Activated T-cell treated with anti-CD3 and anti-CD28 coated beads, Interleukin-2, amount 50 U/mL, for 24 hours (primary cell): ENCODE measurements at regions not wholly inside any gene's neighbourhood (a gene's known extent, or its start where the extent isn't known, plus 50 kb on each side); places are given as distances from the start of the nearest gene placed in this dataset.

ENCODE experiments used
- DNase-seq: peaks from one replicate; pipeline ENCODE4 v3.0.0-alpha.2; 2020
- H3K27ac Mint-ChIP-seq: 2 replicates; pipeline ENCODE4 v1.8.0; 2020; ENCODE audit warnings: mild to moderate bottlenecking, mixed read lengths
- H3K27me3 Mint-ChIP-seq: 2 replicates; pipeline ENCODE4 v1.8.0; 2020; ENCODE audit warnings: mixed read lengths
- H3K36me3 Mint-ChIP-seq: 2 replicates; pipeline ENCODE4 v1.8.0; 2020; ENCODE audit warnings: low read depth, mixed read lengths
- H3K4me1 Mint-ChIP-seq: 2 replicates; pipeline ENCODE4 v1.8.0; 2020; ENCODE audit warnings: low read depth, mixed read lengths
- H3K4me3 Mint-ChIP-seq: 2 replicates; pipeline ENCODE4 v1.8.0; 2020; ENCODE audit warnings: mild to moderate bottlenecking, moderate library complexity, mixed read lengths
- H3K9me3 Mint-ChIP-seq: 2 replicates; pipeline ENCODE4 v1.8.0; 2020; ENCODE audit warnings: mixed read lengths

- DNase-seq: peak; percentile 9
- Mint-ChIP-seq H3K36me3 (no peaks in the 10 kb centered on the region), H3K4me1 (no peaks in the 10 kb centered on the region), H3K27ac (no peak overlapping the region), H3K9me3 (peaks cover 8% of the 10 kb centered on the region), H3K27me3 (no peaks in the 10 kb centered on the region), H3K4me3 (no peak overlapping the region)
These were observed 373.0 kb downstream of the ALG10 start for GRCh38 chr12:34395056-34396005.

DNA sequence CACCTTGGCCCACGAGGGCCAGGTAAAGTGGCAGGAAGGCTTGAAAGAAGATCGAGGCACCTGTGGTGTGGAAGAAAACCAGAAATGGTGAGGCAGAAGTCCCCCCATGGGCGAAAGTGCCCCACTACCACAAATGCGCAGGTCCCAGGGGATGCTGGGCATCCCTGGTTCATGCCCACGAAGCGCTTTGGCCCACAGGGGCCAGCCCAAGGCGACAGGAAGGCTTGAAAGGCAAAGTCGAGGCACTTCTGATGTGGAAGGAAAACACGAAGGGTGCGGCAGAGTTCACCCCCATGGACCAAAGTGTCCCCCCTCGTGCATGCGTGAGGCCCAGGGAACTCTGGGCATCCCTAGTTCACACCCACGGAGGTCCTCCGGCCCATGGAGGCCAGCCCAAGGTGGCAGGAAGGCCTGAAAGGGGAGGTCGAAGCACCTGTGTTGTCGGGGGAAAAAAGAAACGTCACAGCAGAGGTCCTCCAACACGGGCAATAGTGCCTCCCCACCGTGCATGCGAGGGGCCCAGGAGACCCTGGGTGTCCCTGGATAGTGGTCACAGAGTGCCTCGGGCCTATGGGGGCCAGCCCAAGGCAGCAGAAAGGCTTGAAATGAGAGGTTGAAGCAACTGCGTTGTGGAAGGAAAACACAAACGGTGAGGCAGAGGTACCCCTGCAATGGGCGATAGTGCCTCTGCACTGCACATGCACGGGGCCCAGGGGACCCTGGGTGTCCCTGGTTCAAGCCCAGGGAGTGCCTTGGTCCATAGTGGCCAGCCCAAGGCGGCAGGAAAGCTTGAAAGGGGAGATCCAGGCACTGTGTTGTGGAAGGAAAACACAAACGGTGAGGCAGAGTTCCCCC, 373.9 kb downstream of the ALG10 start:
- peak; percentile 15 for DNase-seq
- H3K27me3 Mint-ChIP-seq: no peaks in the 10 kb centered on the region
- peaks cover 14% of the 10 kb centered on the region for H3K9me3 Mint-ChIP-seq
- no peak overlapping the region for H3K27ac Mint-ChIP-seq
- no peaks in the 10 kb centered on the region for H3K4me1 Mint-ChIP-seq
- no peak overlapping the region for H3K4me3 Mint-ChIP-seq
- peaks cover 5% of the 10 kb centered on the region for H3K36me3 Mint-ChIP-seq

GRCh38 chr12:34396861-34397590, 374.7 kb downstream of the ALG10 start:
- no peaks in the 10 kb centered on the region for H3K4me1 Mint-ChIP-seq
- peaks cover 5% of the 10 kb centered on the region for H3K36me3 Mint-ChIP-seq
- no peaks in the 10 kb centered on the region for H3K27me3 Mint-ChIP-seq
- peak; percentile 15 for DNase-seq
- H3K27ac Mint-ChIP-seq: no peak overlapping the region
- H3K4me3 Mint-ChIP-seq: no peak overlapping the region
- H3K9me3 Mint-ChIP-seq: peaks cover 15% of the 10 kb centered on the region

GRCh38 chr12:34397591-34398365, 375.5 kb downstream of the ALG10 start:
- no peaks in the 10 kb centered on the region for H3K27me3 Mint-ChIP-seq
- no peak overlapping the region for H3K4me3 Mint-ChIP-seq
- no peaks in the 10 kb centered on the region for H3K4me1 Mint-ChIP-seq
- H3K27ac Mint-ChIP-seq: no peak overlapping the region
- DNase-seq: peak; percentile 13
- peaks cover 5% of the 10 kb centered on the region for H3K36me3 Mint-ChIP-seq
- peaks cover 21% of the 10 kb centered on the region for H3K9me3 Mint-ChIP-seq

DNA sequence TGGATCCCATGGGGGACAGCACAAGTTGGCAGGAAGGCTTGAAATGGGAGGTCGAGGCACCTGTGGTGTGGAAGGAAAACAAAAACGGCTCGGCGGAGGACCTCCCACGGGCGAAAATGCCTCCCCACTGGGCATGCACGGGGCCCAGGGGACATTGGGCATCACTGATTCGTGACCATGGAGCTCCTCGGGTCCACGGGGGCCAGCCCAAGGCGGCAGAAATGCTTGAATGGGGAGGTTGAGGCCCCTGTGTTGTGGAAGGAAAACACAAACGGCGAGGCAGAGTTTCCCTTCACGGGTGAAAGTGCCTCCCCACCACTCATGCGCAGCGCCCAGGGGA, 376.0 kb downstream of the ALG10 start:
- Mint-ChIP-seq H3K4me1 (no peaks in the 10 kb centered on the region), H3K4me3 (no peak overlapping the region), H3K27ac (no peak overlapping the region), H3K27me3 (no peaks in the 10 kb centered on the region), H3K9me3 (peaks cover 21% of the 10 kb centered on the region), H3K36me3 (peaks cover 5% of the 10 kb centered on the region)
- peak; percentile 16 for DNase-seq

DNA sequence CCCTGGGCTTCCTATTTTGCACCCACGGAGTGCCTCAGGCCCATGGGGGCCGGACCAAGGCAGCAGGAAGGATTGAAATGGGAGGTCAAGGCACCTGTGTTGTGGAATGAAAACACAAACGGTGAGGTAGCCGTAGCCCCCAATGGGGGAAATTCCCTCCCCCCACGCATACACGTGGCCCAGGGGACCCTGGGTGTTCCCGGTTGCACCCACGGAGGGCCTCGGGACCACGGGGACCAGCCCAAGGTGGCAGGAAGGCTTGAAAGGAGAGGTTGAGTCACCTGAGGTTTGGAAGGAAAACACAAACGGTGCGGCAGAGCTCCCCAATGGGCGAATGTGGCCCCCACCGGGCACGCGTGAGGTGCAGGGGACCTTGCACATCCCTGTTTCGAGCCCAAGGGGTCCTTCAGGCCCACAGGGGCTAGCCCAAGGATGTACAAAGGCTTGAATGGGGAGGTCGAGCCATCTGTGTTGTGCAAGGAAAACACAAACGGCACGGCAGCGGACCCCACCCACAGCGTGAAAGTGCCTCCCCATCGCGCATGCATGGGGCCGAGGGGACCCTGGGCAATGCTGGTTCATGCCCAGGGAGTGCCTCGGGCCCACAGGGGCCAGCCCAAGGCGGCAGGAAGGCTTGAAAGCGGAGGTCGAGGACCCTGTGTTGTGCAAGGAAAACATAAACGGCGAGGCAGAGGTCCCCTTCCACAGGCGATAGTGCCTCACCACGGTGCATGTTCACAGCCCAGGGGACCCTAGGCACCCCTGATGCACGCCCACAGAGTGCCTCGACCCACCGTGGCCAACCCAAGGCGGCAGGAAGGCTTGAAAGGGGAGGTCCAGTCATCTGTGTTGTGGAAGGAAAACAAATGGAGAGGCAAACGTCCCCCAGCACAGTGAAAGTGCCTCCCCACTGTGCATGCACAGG, 376.7 kb downstream of the ALG10 start:
- Mint-ChIP-seq H3K9me3 (peaks cover 21% of the 10 kb centered on the region), H3K27me3 (no peaks in the 10 kb centered on the region), H3K4me3 (no peak overlapping the region), H3K4me1 (no peaks in the 10 kb centered on the region), H3K36me3 (peaks cover 5% of the 10 kb centered on the region), H3K27ac (no peak overlapping the region)
- peak; percentile 20 for DNase-seq

- no peak overlapping the region for H3K27ac Mint-ChIP-seq
- peaks cover 21% of the 10 kb centered on the region for H3K9me3 Mint-ChIP-seq
- peaks cover 5% of the 10 kb centered on the region for H3K36me3 Mint-ChIP-seq
- H3K27me3 Mint-ChIP-seq: no peaks in the 10 kb centered on the region
- no peaks in the 10 kb centered on the region for H3K4me1 Mint-ChIP-seq
- peak; percentile 7 for DNase-seq
- H3K4me3 Mint-ChIP-seq: no peak overlapping the region
These were observed 377.5 kb downstream of the ALG10 start for GRCh38 chr12:34399631-34400410.

- peak; percentile 11 for DNase-seq
- H3K4me1 Mint-ChIP-seq: no peaks in the 10 kb centered on the region
- peaks cover 24% of the 10 kb centered on the region for H3K9me3 Mint-ChIP-seq
- no peaks in the 10 kb centered on the region for H3K27me3 Mint-ChIP-seq
- H3K36me3 Mint-ChIP-seq: peaks cover 5% of the 10 kb centered on the region
- no peak overlapping the region for H3K27ac Mint-ChIP-seq
- no peak overlapping the region for H3K4me3 Mint-ChIP-seq
These were observed 378.1 kb downstream of the ALG10 start for GRCh38 chr12:34400411-34400881.

- peaks cover 5% of the 10 kb centered on the region for H3K36me3 Mint-ChIP-seq
- no peak overlapping the region for H3K27ac Mint-ChIP-seq
These were observed 378.8 kb downstream of the ALG10 start for GRCh38 chr12:34400986-34401658.

GRCh38 chr12:34401659-34402227, 379.4 kb downstream of the ALG10 start:
- Mint-ChIP-seq H3K4me1 (no peaks in the 10 kb centered on the region), H3K36me3 (peaks cover 5% of the 10 kb centered on the region)

More at GRCh38 chr12:34400986-34401658, 378.8 kb downstream of the ALG10 start:
- peak; percentile 12 for DNase-seq
- Mint-ChIP-seq H3K9me3 (peaks cover 30% of the 10 kb centered on the region), H3K27me3 (no peaks in the 10 kb centered on the region), H3K4me1 (no peaks in the 10 kb centered on the region), H3K4me3 (no peak overlapping the region)

DNA sequence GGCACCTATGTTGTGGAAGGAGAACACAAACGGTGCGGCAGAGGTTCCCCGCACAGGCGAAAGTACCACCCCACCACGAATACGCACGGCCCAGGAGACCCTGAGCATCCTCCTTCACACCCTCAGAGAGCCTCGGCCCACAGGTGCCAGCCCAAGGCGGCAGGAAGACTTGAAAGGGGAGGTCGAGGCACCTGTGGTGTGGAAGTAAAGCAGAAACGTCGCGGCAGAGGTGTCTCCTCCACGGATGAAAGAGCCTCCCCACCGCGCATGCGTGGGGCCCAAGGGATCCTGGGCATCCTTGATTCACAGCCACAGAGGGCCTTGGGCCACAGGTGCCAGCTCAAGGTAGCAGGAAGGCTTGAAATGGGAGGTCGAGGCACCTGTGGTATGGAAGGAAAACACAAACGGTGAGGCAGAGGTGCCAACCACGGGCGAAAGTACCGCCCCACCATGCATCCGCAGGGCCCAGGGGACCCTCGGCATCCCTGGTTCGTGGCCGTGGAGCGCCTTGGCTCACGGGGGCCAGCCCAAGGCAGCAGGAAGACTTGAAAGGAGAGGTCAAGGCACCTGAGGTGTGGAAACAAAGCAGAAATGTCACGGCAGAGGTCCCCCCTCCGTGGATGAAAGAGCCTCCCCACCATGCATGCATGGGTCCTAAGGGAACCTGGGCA, 380.1 kb downstream of the ALG10 start:
- Mint-ChIP-seq H3K4me3 (no peak overlapping the region), H3K9me3 (peaks cover 38% of the 10 kb centered on the region), H3K4me1 (no peaks in the 10 kb centered on the region), H3K27me3 (no peaks in the 10 kb centered on the region), H3K36me3 (peaks cover 7% of the 10 kb centered on the region), H3K27ac (no peak overlapping the region)
- DNase-seq: peak; percentile 12

More at GRCh38 chr12:34401659-34402227, 379.4 kb downstream of the ALG10 start:
- DNase-seq: peak; percentile 8
- no peak overlapping the region for H3K4me3 Mint-ChIP-seq
- H3K9me3 Mint-ChIP-seq: peaks cover 32% of the 10 kb centered on the region
- H3K27me3 Mint-ChIP-seq: no peaks in the 10 kb centered on the region
- H3K27ac Mint-ChIP-seq: no peak overlapping the region
